HCEC 1CT (cell line): ENCODE measurements at regions not wholly inside any gene's neighbourhood (a gene's known extent, or its start where the extent isn't known, plus 50 kb on each side); places are given as distances from the start of the nearest gene placed in this dataset.
A peak's percentile ranks its signal among the peaks of the same experiment; 100 is the strongest.

Source experiments
- DNase-seq: peaks from one replicate; pipeline ENCODE4 v3.0.0-alpha.2; 2017

DNA sequence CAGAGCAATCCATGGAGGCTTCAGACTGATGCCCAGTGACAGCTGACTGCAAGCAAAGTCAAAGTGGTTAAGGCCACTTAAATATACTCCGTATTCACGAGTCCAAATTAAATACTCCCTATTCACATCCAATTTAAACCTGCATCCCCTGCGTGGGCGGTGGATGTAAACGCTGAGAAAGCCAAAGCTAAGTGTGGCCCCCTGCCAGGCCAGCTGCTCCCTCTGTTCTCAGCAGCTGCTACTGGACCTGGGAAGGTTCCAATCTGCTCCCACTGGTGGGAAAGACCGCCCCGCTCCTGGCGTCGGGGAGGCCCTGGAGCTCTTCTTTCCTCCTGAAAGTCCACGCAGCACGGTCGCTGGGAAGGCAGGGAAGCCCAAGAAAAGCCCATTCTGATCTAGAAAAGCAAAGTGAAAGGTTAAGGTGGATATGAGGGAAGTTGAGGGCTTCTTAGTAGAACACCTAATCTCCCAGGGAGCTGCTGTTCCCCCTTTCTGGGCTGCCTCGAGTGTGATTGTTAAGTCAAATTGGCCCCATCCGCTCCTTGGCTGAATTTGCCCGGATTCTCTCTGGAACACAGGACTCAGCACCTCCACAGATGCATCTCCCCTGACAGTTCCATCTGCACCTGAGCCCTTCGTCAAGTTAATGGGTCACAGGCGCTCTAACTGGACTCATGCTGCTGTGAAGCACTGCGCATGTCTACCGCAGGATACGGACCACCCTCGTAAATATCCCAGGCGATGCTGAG, 205.5 kb downstream of the USP12 start:
- no peak for DNase-seq

DNA sequence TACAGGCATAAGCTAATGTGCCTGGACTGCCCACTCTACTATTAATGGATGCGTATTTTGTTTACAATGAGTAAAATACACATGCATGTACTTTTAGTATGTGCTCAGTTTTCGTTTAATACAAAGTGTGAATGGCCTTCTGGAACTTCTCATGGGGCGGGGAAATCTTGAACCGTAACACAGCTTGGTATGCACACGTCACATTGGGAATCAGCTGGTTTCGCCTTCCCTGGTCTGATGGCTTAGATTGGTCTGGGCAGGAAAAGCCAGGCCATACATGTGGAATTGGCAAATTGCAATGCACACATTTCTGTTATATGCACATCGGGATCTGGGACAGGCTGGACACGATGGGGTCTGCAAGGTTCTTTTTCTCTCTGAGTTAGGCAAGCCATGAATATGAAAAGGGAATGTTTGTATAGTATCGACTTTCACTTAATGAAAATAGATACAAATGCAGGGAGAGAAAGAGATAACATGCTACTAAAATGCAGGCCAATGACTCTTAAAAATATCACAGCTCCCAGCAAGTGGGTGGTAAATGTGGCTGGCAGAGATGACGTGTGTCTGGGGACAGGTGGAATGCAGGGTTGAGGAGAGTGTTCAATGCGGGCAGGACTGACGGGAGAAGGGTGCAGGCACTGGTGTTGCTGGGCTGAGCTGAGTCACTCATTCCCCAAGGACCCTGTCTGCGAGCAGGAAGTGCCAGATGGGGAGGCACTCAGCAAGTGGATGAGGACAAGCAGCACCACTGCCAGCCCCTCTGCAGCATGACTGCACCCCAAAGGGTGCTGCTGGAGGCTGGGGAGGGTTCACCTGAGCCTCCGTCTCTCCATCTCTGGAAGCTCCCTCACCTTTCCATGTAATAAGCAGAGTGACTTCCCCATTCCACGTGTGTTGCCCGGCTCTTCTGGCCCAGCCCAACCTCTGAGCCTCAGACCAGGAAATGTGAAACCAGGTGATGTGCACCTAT, 204.0 kb upstream of the GPR12 start:
- DNase-seq, result no peak

- DNase-seq, result no peak
Measured at GRCh38 chr13:26962671-26963070, 202.1 kb upstream of the GPR12 start.

DNA sequence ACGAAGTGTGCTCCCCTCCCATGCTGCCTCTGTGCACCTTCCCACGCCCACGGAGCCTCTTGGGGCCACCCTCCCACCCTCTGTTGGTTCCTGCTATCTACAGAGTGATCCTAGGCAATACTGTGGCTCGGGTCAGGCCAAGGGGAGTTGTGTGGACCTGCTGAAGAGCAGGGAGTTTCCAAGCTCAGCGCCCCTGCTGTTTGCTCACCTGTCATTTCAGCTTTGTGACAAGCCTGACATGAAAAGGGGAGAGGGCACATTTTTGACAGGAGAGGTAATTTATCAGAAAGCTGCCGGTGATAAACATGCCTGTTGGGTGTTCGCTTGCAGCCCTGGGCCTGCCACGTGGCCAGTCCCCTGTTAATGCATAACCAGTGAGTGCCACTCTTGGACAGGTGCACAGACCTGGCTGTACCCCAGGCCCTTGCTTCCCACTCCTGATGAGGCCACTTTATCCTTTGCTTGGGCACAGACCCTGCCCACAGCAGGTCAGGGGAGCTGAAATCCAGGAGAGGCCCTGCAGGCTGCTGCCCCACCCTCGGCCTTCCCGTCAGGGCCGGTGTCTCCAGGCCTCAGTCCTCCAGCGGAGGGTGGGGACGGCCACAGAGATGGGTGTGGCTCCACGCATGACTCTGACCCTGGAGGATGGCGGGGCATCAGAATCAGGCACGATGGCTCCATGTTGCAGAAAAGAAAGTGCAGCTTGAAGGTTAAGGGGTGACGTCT, 201.5 kb upstream of the GPR12 start:
- DNase-seq, result no peak

DNA sequence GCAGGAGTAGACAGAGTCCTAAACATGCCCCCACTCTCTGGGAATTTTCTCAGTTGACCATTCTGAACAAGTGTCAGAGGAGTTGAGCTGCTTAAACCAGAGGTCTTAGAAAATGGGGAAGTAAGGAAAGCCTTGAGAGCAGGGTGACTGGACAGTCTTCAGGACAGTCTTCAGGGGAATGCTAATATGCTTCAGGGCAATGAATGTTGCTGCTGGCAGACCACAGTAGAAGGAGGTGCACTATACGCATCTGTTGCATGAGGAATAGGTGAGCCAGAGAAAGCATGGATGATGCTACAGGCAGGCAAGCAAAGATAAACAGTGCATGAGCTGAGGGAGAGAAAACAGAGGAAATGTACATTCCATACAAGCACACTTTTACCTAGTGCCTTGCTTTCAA, 196.6 kb upstream of the GPR12 start:
- DNase-seq, result no peak

DNA sequence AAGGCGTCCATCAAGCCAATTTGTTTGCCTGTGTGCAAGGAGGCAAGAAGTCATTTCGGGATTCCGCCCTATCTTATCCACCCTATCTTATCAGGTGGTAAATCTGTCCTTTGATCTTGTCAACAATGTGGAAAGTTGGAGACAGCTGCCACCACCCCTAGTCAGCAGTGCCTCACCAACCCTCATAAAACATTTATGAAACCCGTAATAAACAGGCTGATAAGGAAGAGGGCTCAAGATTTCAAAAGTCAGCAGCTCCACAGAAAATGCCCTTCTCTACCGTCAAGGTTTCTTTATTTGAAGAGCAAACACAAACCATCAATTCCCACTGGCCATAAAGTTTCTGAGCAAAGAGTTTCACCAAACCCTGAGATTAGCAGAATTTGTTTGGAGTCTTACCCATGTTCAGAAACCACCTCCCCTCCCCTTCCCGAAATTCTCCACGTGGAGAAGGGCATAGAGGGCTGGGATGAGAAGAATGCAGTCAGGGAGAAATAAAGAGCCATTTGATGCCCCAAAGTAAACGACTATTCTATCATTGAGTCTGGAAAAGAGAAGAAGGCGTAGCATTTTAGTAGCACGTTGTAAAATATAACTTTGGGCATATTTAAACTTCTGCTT, 196.0 kb upstream of the GPR12 start:
- DNase-seq, result no peak

DNA sequence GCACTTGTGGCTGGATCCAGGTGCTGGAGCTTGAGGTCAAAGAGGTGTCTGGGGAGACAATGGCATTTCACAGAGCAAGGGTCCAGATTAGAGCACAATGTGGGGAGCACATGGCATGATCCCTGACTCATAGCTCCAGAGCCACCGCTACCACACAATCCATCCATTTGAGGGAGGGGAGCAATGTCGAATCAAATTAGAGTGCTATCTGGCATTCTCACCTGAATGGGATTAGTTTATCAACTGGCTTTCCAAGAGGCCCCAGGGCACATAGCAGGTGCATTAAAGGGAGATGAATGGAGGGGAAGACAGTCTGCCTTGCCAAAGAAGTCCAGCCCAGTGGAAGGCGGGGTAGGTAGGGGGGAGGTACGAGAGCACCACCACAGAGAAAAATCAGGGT, 194.4 kb upstream of the GPR12 start:
- no peak for DNase-seq

GRCh38 chr13:26953291-26953690, 192.7 kb upstream of the GPR12 start:
- no peak for DNase-seq

DNA sequence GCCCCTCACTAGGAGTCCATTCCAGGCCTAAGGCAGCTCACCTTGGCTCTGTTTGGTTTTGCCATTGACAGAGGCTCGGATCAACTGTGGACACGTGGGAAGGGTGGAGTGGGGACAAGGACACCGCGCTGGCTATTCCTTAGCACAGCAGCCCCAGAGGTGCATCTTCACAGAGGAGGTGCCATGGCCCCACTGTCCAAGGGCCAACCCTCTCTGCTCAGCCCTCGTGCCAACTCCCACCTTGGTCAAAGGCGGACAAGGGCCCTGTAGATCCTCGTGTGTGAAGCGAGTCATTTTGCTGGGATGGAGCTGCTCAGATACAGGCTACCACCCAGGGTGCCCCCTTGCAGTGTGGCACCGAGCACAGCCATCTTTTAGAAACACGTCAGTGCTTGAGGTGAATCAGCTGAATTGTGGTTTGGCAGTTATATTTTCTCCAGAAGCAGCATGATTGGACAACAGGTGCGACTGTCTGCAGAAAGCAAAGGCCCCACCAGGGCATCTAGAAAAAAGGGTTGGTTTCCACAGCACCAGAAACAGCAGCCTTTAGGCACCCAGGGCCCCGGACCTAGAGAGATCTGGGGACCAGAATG, 192.1 kb upstream of the GPR12 start:
- no peak for DNase-seq

DNA sequence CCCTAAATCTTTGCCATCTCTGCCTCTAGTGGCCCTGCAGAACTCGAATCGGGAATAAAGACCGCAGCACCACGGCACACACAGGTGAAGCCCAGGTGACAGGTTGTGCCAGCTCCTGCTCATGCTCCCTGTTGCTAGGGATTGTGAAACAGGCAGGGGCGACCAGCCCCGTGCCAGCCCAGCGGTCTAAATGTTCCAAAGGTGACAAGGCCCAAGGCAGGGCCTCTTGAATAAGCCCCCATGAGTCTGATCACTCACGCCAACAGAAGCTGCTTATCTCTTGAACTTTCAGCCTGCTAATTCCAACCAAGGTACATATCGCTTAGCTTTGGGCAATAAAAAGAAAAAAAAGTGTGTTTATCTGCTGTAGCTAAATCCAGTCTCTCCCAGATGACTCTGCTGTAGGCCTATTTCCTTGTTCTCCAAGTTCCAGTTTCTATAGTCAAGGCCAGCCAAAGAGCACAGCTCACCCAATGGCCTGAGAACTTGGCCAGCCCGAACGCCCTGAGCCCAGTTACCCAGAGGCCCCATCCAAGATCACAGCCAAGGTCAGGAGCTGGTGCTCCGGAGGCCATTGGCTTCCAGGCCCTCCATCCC, 191.1 kb upstream of the GPR12 start:
- DNase-seq, result no peak

DNA sequence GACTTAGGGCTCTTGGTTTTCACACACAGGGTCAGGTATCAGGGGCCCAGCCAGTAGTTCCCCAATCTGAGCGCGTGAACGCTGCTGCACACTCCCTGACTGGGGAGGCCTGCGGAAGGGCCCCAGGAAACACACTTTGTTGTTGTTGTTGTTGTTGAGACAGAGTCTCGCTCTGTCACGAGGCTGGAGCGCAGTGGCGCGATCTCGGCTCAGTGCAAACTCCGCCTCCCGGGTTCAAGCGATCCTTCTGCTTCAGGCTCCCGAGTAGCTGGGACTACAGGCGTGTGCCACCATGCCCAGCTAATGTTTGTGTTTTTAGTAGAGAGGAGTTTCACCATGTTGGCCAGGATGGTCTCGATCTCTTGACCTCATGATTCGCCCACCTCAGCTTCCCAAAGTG, 190.4 kb upstream of the GPR12 start:
- no peak for DNase-seq

DNA sequence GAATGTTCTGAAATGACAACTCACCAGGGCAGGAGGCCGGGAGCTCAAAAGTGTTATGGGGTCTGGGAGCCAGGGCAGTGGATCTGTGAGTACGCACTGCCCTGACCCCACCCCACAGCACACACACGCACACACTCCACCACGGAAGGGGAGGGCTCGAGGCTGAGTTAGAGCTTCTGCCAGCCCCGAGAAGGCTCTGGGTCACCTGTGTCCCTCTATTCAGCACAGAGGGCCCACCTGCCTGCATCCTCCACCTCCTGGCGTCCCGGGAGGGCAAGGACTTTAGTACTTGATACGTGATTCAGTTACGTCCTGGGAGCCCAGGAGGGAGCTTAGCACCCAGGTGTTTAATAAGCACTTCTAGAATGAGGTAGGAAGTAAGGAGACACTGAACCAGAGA, 190.0 kb upstream of the GPR12 start:
- no peak for DNase-seq

DNA sequence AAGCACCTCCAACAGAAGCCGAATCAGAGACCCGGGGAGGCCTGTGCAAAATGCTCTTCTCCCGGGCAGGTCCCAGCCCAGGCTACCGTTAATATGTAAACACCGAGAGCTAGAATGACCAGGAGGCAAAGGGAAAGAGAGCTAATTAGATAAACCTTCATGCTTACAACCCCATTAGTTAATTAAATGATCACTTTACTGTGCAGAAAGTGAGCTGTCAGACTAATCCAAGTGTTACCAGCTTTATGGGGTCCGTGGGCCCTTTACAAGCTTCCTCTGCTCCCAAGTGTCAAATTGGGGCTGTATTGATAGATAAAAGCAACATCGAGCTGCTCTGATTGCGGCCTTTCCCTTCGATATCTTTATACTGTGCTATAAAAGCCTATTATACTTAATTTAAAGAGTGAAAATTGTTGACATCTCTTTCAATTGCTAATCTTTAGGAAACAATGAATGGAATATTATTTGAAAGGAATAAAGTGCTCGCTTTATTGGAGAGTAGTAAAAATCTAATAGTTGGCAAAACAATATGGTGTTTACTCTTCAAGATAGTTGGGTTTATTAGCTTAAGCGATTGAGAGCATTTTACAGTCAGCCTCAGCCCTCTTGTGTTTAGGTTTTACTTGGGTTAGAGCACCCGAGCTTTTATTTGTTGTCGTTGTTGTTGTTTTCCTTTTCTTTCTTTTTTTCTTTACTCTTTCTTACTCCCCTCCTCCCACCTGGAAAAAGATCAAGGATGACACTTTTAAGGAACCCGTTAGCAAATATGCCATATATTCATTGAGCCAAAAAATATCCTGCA, 189.3 kb upstream of the GPR12 start:
- DNase-seq, result no peak

GRCh38 chr13:26948353-26948752, 187.8 kb upstream of the GPR12 start:
- no peak for DNase-seq

DNA sequence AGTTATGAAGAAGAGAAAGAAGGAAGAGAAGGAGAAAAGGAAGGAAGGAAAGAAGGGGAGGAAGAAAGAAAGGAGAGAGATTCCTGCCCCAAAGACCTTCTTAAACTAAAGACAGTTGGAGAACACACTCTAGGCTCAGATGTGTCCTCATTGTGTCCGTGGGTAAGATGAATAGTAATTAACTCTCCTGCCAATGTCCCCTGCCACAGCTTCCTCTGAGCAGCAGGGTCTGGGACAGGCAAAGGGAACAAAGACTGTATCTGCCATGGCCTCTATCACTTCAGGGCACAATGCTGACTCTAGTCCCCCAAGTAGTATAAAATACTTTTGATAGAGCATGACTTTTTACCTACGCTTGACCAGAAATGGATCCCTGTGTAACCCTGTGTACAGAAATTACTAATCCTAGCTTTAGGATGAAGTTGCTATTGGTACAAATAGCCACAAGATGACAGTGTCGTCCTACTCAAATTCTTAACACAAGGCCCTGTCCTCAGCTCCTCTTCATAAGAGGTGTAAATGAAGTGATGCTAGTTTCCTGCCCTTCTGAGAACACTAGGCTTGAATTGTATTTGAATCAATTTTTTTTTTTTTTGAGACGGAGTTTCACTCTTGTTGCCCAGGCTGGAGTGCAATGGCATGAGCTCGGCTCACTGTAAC, 186.2 kb upstream of the GPR12 start:
- peak; percentile 60 for DNase-seq

DNA sequence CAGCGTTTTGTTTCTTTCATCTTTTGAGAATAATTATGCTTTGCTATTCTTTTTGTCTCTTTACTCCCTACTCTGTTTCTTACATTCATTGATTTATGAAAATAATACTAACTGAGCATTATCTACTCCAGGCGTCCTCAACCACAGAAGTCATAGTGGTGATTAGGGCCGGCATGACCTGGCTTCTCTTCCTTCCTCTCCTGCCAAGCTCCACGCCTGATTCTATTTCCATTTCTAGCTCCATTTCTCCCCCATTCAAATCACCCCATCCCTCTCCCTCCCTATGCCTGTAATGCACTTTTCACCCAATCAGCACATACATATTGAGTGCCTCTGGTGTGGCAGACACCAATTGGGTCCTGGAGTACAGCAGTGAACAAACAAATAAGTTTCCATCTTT, 183.2 kb upstream of the GPR12 start:
- DNase-seq, result no peak

GRCh38 chr13:26942184-26942583, 181.6 kb upstream of the GPR12 start:
- DNase-seq, result no peak

- peak; percentile 69 for DNase-seq
Measured at GRCh38 chr13:26941345-26942174, 181.0 kb upstream of the GPR12 start.

DNA sequence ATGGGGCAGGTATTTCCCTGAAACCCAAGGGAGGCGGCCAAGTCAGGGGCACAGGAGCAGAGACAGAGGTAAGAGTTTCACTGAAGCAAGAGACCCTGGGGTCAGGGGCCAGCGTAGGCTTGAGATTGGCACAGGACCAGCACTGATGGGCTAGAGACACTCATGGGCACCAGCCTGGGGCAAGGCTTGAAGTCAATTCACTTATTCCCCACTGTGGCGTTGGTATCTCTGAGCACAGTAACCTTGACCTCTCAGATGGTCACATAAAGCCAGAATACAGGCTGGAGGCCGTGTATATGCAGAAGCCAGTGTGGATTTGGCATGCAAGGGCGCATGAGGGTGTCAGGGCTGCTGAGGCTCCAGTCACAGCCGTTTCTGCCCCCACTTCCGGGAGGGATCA, 173.5 kb upstream of the GPR12 start:
- no peak for DNase-seq

GRCh38 chr13:26932465-26932864, 171.9 kb upstream of the GPR12 start:
- DNase-seq, result no peak
